ENCODE measurements at regions not wholly inside any gene's neighbourhood (a gene's known extent, or its start where the extent isn't known, plus 50 kb on each side); places are given as distances from the start of the nearest gene placed in this dataset.

DNA sequence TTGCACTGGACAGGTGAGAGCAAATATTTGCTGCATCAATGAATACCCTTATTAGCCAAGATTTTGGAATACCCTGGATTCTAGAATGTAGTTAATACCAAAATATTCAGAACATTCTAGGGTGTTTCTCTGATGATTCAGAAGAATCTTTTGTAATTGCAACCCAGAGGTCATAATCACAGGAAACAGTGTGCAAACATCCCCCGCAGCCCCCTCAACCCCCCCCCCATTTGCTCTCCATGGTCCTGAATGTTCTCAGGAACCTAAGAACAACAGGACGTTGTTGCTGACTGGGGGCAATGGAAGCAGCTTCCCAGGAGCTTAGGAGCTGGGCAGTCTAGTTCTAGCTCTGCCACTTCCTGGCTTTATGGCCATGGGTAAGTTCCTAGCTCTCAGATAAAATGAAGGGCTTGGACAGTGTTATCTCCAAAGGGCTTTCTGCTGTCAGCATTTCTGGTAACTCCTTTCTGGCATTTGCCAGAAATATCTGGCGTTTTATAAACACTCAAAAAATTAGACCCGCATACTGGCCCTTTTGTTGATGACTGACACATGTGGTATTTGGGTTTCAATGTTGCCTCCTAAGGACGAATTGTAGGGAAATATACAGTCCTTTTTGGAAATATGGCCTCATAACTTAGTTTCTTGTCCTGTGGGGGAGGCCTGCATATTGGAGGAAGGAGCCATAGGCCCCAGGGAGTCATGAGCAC lies 178.6 kb downstream of the RRAGC start:
- Histone ChIP-seq H3K36me3 (ENCODE audit: control insufficient read depth in 5 of 5, insufficient read depth in 5 of 5, low read length in 5 of 5) (no peaks in the 10 kb centered on the region), H3K27ac (ENCODE audit: low read depth, low read length) (no peak overlapping the region), H3K4me1 (ENCODE audit: control insufficient read depth in 5 of 5, insufficient read depth in 5 of 5, low read length in 5 of 5) (no peaks in the 10 kb centered on the region), H3K4me3 (ENCODE audit: low read depth in 1 of 5, low read length in 5 of 5) (no peak overlapping the region), H3K27me3 (ENCODE audit: control insufficient read depth in 5 of 5, insufficient read depth in 4 of 5, low read length in 5 of 5) (peaks cover 0 to 6% (median 0%) of the 10 kb centered on the region in 5 donors), H3K9ac (ENCODE audit: low read length in 5 of 5) (no peak overlapping the region), H3K9me3 (ENCODE audit: control insufficient read depth in 5 of 5, low read length in 5 of 5) (no peaks in the 10 kb centered on the region)

DNA sequence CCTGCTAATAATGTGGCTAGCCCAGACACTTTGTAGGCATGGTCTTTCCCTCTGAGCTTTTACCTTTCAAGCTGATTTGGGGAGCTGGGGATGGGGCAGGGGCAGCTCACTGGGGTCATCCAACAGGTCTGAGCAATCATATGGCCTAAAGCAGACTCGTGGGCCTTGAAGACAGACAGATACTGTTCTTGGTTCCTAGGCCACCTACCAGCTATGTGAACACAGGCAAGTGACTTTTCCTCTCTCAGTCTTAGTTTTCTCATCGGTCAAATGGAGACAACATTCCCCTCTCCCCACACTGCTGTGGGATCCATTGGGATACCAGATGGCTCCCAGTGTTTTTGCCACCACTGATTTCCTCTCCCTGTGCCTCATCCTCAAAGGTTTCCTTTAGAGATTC lies 181.8 kb downstream of the RRAGC start:
- H3K4me1 ChIP-seq (ENCODE audit: control insufficient read depth in 5 of 5, insufficient read depth in 5 of 5, low read length in 5 of 5), result no peaks in the 10 kb centered on the region
- no peaks in the 10 kb centered on the region for H3K9me3 ChIP-seq (ENCODE audit: control insufficient read depth in 5 of 5, low read length in 5 of 5)
- H3K4me3 ChIP-seq (ENCODE audit: low read depth in 1 of 5, low read length in 5 of 5), result no peak overlapping the region
- no peaks in the 10 kb centered on the region for H3K36me3 ChIP-seq (ENCODE audit: control insufficient read depth in 5 of 5, insufficient read depth in 5 of 5, low read length in 5 of 5)
- H3K27ac ChIP-seq (ENCODE audit: low read depth, low read length), result no peak overlapping the region
- H3K27me3 ChIP-seq (ENCODE audit: control insufficient read depth in 5 of 5, insufficient read depth in 4 of 5, low read length in 5 of 5), result peaks cover 0 to 3% (median 0%) of the 10 kb centered on the region in 5 donors
- H3K9ac ChIP-seq (ENCODE audit: low read length in 5 of 5), result no peak overlapping the region

DNA sequence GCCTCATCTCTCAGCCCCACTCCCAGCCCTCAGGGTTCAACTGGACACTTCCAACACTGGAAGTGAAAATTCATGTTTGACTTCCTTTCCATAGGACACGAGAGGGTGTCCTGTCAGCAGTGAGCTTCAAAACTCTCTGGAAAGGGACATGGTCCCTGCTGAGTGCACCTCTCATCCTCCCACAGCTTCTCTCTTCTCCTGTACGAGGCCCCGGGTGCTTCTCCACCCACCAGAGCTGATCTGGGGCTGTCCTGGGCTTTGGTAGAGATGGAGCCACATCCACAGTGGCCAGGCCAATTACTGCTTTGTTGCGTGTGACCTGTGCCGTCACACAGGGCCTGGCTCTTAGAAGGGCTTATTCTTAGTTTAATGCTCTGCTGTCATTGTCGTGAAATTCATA lies 182.3 kb downstream of the RRAGC start:
- Histone ChIP-seq H3K9me3 (ENCODE audit: control insufficient read depth in 5 of 5, low read length in 5 of 5) (no peaks in the 10 kb centered on the region), H3K36me3 (ENCODE audit: control insufficient read depth in 5 of 5, insufficient read depth in 5 of 5, low read length in 5 of 5) (no peaks in the 10 kb centered on the region), H3K27me3 (ENCODE audit: control insufficient read depth in 5 of 5, insufficient read depth in 4 of 5, low read length in 5 of 5) (peaks cover 0 to 3% (median 0%) of the 10 kb centered on the region in 5 donors), H3K27ac (ENCODE audit: low read depth, low read length) (no peak overlapping the region), H3K9ac (ENCODE audit: low read length in 5 of 5) (no peak overlapping the region), H3K4me1 (ENCODE audit: control insufficient read depth in 5 of 5, insufficient read depth in 5 of 5, low read length in 5 of 5) (no peaks in the 10 kb centered on the region), H3K4me3 (ENCODE audit: low read depth in 1 of 5, low read length in 5 of 5) (no peak overlapping the region)

DNA sequence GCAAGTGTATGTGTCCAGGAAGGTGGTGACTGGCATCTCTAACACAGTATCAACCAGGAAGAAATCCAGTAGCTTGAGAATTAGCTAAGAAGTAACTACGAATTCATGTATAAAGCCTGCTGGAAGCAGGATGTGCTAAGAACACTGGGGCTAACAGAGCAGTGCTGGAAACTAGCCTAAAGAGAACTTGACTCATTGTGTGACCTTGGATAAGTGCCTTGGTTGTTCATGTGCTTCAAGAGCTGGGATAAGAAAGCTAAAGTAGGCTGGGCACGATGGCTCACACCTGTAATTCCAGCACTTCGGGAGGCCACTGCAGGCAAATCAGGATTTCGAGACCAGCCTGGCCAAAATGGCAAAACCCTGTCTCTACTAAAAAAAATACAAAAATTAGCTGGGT lies 186.9 kb downstream of the RRAGC start:
- H3K27ac ChIP-seq (ENCODE audit: low read depth, low read length), result no peak overlapping the region
- H3K9ac ChIP-seq (ENCODE audit: low read length in 5 of 5), result no peak overlapping the region
- no peak overlapping the region for H3K4me3 ChIP-seq (ENCODE audit: low read depth in 1 of 5, low read length in 5 of 5)
- H3K9me3 ChIP-seq (ENCODE audit: control insufficient read depth in 5 of 5, low read length in 5 of 5), result peaks cover 0 to 5% (median 0%) of the 10 kb centered on the region in 5 donors
- peaks cover 0 to 9% (median 4%) of the 10 kb centered on the region in 5 donors for H3K27me3 ChIP-seq (ENCODE audit: control insufficient read depth in 5 of 5, insufficient read depth in 4 of 5, low read length in 5 of 5)
- no peaks in the 10 kb centered on the region for H3K4me1 ChIP-seq (ENCODE audit: control insufficient read depth in 5 of 5, insufficient read depth in 5 of 5, low read length in 5 of 5)
- H3K36me3 ChIP-seq (ENCODE audit: control insufficient read depth in 5 of 5, insufficient read depth in 5 of 5, low read length in 5 of 5), result no peaks in the 10 kb centered on the region

DNA sequence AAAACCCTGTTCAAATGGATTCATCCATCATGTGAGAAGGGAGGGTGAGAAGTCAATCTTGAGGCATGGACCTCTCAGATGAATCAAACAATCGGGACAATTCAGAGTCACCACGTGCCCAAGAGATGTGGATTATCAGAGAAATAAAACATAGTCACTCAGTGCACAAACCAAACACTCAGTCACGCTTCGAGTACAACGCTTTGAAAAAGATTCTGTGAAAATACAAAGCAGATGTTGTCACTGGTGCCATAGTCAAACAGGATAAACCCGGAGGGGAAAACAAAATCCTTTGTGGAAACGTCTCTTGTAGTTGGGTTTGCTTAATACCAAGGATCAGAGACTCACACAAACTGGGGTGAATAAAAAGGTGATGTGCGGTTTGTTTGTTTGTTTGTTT lies 188.4 kb downstream of the RRAGC start:
- no peaks in the 10 kb centered on the region for H3K36me3 ChIP-seq (ENCODE audit: control insufficient read depth in 5 of 5, insufficient read depth in 5 of 5, low read length in 5 of 5)
- no peak overlapping the region for H3K27ac ChIP-seq (ENCODE audit: low read depth, low read length)
- peaks cover 0 to 5% (median 0%) of the 10 kb centered on the region in 5 donors for H3K9me3 ChIP-seq (ENCODE audit: control insufficient read depth in 5 of 5, low read length in 5 of 5)
- no peak overlapping the region for H3K9ac ChIP-seq (ENCODE audit: low read length in 5 of 5)
- H3K27me3 ChIP-seq (ENCODE audit: control insufficient read depth in 5 of 5, insufficient read depth in 4 of 5, low read length in 5 of 5), result peaks cover 0 to 9% (median 4%) of the 10 kb centered on the region in 5 donors
- no peak overlapping the region for H3K4me3 ChIP-seq (ENCODE audit: low read depth in 1 of 5, low read length in 5 of 5)
- H3K4me1 ChIP-seq (ENCODE audit: control insufficient read depth in 5 of 5, insufficient read depth in 5 of 5, low read length in 5 of 5), result no peaks in the 10 kb centered on the region

DNA sequence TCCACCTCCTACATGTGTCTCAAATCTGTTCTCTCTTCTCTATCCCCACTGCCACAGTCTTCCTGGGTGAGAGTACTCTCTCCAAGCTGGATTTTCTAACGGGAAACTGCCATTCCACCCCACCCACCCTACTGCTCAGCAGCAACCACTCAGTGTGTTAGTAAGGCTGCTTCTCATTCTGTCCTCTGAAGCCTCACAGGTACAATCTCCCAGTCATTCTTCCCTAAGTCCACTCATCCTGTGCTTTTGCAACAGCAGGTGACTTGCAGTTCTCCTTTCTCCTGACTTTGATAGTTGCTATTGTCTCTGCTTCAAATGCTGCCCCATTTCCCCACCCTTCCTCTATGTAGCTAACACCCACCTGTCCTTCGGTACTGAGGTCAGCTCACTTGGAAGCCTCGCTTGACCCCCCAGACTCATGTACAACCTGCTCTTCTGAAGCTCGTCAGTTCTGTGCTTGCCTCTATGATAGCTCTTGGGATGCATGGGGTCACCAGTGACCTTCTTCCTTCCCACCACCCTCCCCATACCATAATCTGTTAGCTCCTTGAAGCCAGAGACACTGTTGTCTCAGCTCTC lies 188.9 kb downstream of the RRAGC start:
- Histone ChIP-seq H3K4me3 (ENCODE audit: low read depth in 1 of 5, low read length in 5 of 5) (no peak overlapping the region), H3K9me3 (ENCODE audit: control insufficient read depth in 5 of 5, low read length in 5 of 5) (peaks cover 0 to 6% (median 3%) of the 10 kb centered on the region in 5 donors), H3K27me3 (ENCODE audit: control insufficient read depth in 5 of 5, insufficient read depth in 4 of 5, low read length in 5 of 5) (peaks cover 0 to 9% (median 4%) of the 10 kb centered on the region in 5 donors), H3K36me3 (ENCODE audit: control insufficient read depth in 5 of 5, insufficient read depth in 5 of 5, low read length in 5 of 5) (no peaks in the 10 kb centered on the region), H3K4me1 (ENCODE audit: control insufficient read depth in 5 of 5, insufficient read depth in 5 of 5, low read length in 5 of 5) (no peaks in the 10 kb centered on the region), H3K27ac (ENCODE audit: low read depth, low read length) (no peak overlapping the region), H3K9ac (ENCODE audit: low read length in 5 of 5) (no peak overlapping the region)

DNA sequence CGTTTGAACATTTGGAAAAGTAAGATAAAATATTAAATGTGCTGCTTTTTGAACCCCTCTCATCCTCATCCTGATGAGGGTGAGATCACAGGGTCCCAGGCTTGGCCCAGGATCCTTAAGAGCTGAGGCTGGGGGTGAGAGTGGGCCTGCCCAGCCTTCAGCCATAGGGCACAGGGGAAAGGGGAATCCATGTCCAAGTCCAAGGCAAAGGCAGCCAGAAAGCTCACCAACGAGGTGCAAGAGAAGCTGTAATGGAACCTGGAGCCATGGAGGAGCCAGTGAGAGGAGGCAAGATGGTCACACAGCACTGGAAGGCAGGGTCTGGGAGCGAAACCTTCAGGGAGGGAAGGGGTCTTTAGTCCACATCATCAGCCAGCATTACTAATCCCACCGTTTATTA lies 191.9 kb downstream of the RRAGC start:
- Histone ChIP-seq H3K9me3 (ENCODE audit: control insufficient read depth in 5 of 5, low read length in 5 of 5) (peaks cover 0 to 10% (median 3%) of the 10 kb centered on the region in 5 donors), H3K4me1 (ENCODE audit: control insufficient read depth in 5 of 5, insufficient read depth in 5 of 5, low read length in 5 of 5) (no peaks in the 10 kb centered on the region), H3K4me3 (ENCODE audit: low read depth in 1 of 5, low read length in 5 of 5) (no peak overlapping the region), H3K36me3 (ENCODE audit: control insufficient read depth in 5 of 5, insufficient read depth in 5 of 5, low read length in 5 of 5) (no peaks in the 10 kb centered on the region), H3K27me3 (ENCODE audit: control insufficient read depth in 5 of 5, insufficient read depth in 4 of 5, low read length in 5 of 5) (peaks cover 3 to 9% (median 7%) of the 10 kb centered on the region in 5 donors), H3K27ac (ENCODE audit: low read depth, low read length) (no peak overlapping the region), H3K9ac (ENCODE audit: low read length in 5 of 5) (no peak overlapping the region)

DNA sequence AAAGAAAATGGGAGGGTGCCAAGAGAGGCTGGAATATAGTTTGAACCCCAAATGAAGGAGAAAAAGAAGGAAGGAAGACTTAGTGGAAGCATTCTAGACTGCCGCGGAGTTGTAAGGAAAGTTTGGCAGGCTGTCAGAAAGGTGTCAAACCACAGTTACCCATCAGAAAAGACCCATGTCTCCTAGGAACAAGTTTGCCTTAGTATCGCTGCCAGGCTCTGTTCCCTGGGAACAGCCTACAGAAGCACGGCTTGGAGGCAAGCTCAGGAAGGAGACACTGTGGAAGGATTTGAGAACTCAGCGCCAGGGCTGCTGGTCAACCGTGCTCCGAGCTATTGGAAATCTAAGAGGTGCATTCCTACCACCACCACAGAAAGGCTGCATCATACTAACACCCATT lies 197.4 kb downstream of the RRAGC start:
- Histone ChIP-seq H3K4me3 (ENCODE audit: low read depth in 1 of 5, low read length in 5 of 5) (no peak overlapping the region), H3K4me1 (ENCODE audit: control insufficient read depth in 5 of 5, insufficient read depth in 5 of 5, low read length in 5 of 5) (no peaks in the 10 kb centered on the region), H3K36me3 (ENCODE audit: control insufficient read depth in 5 of 5, insufficient read depth in 5 of 5, low read length in 5 of 5) (no peaks in the 10 kb centered on the region), H3K27ac (ENCODE audit: low read depth, low read length) (no peak overlapping the region), H3K9me3 (ENCODE audit: control insufficient read depth in 5 of 5, low read length in 5 of 5) (peaks cover 6 to 16% (median 9%) of the 10 kb centered on the region in 5 donors), H3K27me3 (ENCODE audit: control insufficient read depth in 5 of 5, insufficient read depth in 4 of 5, low read length in 5 of 5) (peaks cover 0 to 8% (median 6%) of the 10 kb centered on the region in 5 donors), H3K9ac (ENCODE audit: low read length in 5 of 5) (no peak overlapping the region)

DNA sequence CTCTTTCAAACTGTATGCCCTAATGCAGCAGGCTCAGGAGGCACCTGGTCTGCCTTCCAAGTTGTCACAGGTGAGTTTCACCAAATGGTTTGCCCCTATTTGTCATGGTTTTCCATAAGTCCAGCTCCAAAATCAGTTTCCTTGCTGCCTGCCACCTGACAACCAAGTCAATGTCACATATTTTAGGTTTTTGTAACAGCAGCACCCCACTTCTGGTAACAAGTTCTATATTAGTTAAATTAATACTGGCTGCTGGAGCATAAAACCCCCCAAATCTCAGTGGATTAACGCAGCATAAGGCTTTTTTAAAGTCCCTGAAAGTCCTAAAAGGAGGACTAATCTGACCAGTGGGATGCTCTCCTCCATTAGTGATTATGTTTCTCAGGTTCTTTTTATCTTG lies 200.7 kb downstream of the RRAGC start:
- H3K9me3 ChIP-seq (ENCODE audit: control insufficient read depth in 5 of 5, low read length in 5 of 5), result peaks cover 6 to 9% (median 6%) of the 10 kb centered on the region in 5 donors
- H3K4me3 ChIP-seq (ENCODE audit: low read depth in 1 of 5, low read length in 5 of 5), result no peak overlapping the region
- no peaks in the 10 kb centered on the region for H3K36me3 ChIP-seq (ENCODE audit: control insufficient read depth in 5 of 5, insufficient read depth in 5 of 5, low read length in 5 of 5)
- H3K9ac ChIP-seq (ENCODE audit: low read length in 5 of 5), result no peak overlapping the region
- H3K27ac ChIP-seq (ENCODE audit: low read depth, low read length), result no peak overlapping the region
- H3K27me3 ChIP-seq (ENCODE audit: control insufficient read depth in 5 of 5, insufficient read depth in 4 of 5, low read length in 5 of 5), result peaks cover 5 to 10% (median 6%) of the 10 kb centered on the region in 5 donors
- H3K4me1 ChIP-seq (ENCODE audit: control insufficient read depth in 5 of 5, insufficient read depth in 5 of 5, low read length in 5 of 5), result no peaks in the 10 kb centered on the region

DNA sequence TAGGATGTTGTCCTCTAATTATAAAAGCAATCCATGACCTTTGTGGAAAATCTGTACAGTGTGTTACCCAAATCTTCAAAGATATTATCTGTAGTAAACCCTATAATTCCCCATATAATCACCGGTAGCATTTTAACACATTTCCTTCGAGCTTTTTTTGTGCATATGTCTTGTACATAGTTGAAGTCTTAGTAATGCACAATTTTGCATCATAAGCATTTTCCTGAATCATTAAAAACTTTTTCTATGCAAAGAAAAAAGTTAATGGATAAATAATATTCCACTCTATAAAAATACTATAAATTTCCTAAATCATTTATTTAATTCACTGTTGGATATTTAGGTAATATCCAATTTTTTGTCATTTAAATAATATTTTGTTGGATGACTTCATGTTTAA lies 201.7 kb downstream of the RRAGC start:
- Histone ChIP-seq H3K36me3 (ENCODE audit: control insufficient read depth in 5 of 5, insufficient read depth in 5 of 5, low read length in 5 of 5) (no peaks in the 10 kb centered on the region), H3K4me3 (ENCODE audit: low read depth in 1 of 5, low read length in 5 of 5) (no peak overlapping the region), H3K27ac (ENCODE audit: low read depth, low read length) (no peak overlapping the region), H3K9ac (ENCODE audit: low read length in 5 of 5) (no peak overlapping the region), H3K9me3 (ENCODE audit: control insufficient read depth in 5 of 5, low read length in 5 of 5) (peaks cover 6 to 9% (median 6%) of the 10 kb centered on the region in 5 donors), H3K27me3 (ENCODE audit: control insufficient read depth in 5 of 5, insufficient read depth in 4 of 5, low read length in 5 of 5) (peaks cover 4 to 10% (median 6%) of the 10 kb centered on the region in 5 donors), H3K4me1 (ENCODE audit: control insufficient read depth in 5 of 5, insufficient read depth in 5 of 5, low read length in 5 of 5) (no peaks in the 10 kb centered on the region)

Measured in subcutaneous abdominal adipose tissue (tissue), 5 donors.